ENCODE measurements at regions not wholly inside any gene's neighbourhood (a gene's known extent, or its start where the extent isn't known, plus 50 kb on each side); places are given as distances from the start of the nearest gene placed in this dataset.

DNA sequence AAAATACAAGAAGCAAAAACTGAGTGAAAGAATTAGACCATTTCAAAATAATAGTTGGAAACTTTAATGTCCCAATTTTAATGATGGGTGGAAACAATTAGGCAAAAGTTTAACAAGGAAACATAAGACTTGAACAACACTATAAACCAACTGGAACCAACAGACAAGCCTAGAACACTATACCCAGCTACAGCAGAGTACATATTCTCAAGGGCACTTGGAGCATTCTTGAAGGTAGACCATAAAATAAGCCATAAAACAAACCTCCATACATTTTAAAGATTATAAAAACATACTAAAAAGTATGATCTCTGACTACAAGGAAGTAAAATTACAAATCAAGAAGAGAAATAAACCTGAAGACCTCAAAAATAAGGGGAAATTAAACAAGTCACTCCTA, 616.7 kb downstream of the SUCLG1 start:
- DNase-seq (no peak), FAIRE-seq (no peak)
- Histone ChIP-seq H3K4me3 (ENCODE audit: low read length in 3 of 3) (no peak overlapping the region), H3K27me3 (ENCODE audit: control insufficient read depth, insufficient read depth, low read length) (no peaks in the 10 kb centered on the region), H3K9ac (ENCODE audit: low read length in 3 of 3) (no peak overlapping the region), H3K4me1 (ENCODE audit: control insufficient read depth in 2 of 3, insufficient read depth in 2 of 3, low read depth in 1 of 3, low read length in 3 of 3) (no peaks in the 10 kb centered on the region), H3K9me3 (ENCODE audit: control insufficient read depth in 2 of 3, insufficient read depth in 1 of 3, low read length in 3 of 3) (no peaks in the 10 kb centered on the region), H3K27ac (ENCODE audit: low read depth in 2 of 2, low read length in 2 of 2) (no peak overlapping the region), H3K36me3 (ENCODE audit: control insufficient read depth in 2 of 3, insufficient read depth in 3 of 3, low read length in 3 of 3) (no peaks in the 10 kb centered on the region)
- intact Hi-C loops (cut with DNase I): no loop called here
- TF ChIP-seq, protein P1, sequence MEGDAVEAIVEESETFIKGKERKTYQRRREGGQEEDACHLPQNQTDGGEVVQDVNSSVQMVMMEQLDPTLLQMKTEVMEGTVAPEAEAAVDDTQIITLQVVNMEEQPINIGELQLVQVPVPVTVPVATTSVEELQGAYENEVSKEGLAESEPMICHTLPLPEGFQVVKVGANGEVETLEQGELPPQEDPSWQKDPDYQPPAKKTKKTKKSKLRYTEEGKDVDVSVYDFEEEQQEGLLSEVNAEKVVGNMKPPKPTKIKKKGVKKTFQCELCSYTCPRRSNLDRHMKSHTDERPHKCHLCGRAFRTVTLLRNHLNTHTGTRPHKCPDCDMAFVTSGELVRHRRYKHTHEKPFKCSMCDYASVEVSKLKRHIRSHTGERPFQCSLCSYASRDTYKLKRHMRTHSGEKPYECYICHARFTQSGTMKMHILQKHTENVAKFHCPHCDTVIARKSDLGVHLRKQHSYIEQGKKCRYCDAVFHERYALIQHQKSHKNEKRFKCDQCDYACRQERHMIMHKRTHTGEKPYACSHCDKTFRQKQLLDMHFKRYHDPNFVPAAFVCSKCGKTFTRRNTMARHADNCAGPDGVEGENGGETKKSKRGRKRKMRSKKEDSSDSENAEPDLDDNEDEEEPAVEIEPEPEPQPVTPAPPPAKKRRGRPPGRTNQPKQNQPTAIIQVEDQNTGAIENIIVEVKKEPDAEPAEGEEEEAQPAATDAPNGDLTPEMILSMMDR (IDR thresholded peaks at IDR 0.05; ENCODE audit: borderline replicate concordance, extremely low read depth, insufficient read depth): no peak

DNA sequence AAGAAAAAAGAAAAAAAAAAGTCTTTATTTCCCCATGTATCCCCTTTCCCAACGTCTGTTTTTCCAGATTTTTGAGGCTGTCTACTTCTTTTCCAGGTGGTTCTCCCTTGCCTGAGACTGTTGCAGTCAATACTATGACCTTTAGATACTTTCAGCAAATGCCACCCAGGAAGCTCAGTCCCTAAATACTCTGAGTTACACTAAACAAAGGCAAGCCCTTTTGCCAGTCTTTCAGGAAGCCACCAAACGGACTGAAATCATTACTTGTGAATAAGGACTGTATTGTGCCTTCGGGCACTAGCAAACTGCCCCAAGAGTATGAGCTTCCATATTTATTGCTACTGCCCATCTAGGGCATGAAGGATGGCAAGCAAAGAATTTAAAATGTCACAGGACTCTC, 621.3 kb downstream of the SUCLG1 start:
- no peak overlapping the region for H3K27ac ChIP-seq (ENCODE audit: low read depth in 2 of 2, low read length in 2 of 2)
- no peaks in the 10 kb centered on the region for H3K9me3 ChIP-seq (ENCODE audit: control insufficient read depth in 2 of 3, insufficient read depth in 1 of 3, low read length in 3 of 3)
- FAIRE-seq (no peak), DNase-seq (no peak)
- no peaks in the 10 kb centered on the region for H3K36me3 ChIP-seq (ENCODE audit: control insufficient read depth in 2 of 3, insufficient read depth in 3 of 3, low read length in 3 of 3)
- no peak overlapping the region for H3K4me3 ChIP-seq (ENCODE audit: low read length in 3 of 3)
- H3K9ac ChIP-seq (ENCODE audit: low read length in 3 of 3): no peak overlapping the region
- intact Hi-C loops (cut with DNase I): no loop called here
- H3K27me3 ChIP-seq (ENCODE audit: control insufficient read depth, insufficient read depth, low read length): no peaks in the 10 kb centered on the region
- H3K4me1 ChIP-seq (ENCODE audit: control insufficient read depth in 2 of 3, insufficient read depth in 2 of 3, low read depth in 1 of 3, low read length in 3 of 3): no peaks in the 10 kb centered on the region
- TF ChIP-seq, protein P1 (IDR thresholded peaks at IDR 0.05; ENCODE audit: borderline replicate concordance, extremely low read depth, insufficient read depth): no peak

DNA sequence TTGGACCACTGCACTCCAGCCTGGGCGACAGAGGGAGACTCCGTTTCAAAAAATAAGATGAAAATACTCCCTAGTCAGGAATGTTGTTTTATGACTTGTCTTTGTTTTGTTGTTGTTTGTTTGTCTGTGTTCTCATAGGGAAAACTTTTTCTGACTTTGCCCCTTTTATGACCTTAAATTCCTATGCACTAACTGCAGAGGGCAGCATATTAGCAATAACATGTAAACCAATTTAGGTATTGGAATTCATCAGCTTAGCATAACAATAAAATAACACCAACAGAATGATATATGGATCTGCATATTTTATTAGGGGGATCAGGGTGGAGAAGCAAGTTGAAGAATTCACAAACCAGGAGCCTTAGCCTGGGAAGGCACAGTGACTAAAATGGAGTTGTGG, 631.5 kb downstream of the SUCLG1 start:
- intact Hi-C loops (cut with DNase I): no loop called here
- no peak overlapping the region for H3K27ac ChIP-seq (ENCODE audit: low read depth in 2 of 2, low read length in 2 of 2)
- no peak for FAIRE-seq
- TF ChIP-seq, protein P1 (IDR thresholded peaks at IDR 0.05; ENCODE audit: borderline replicate concordance, extremely low read depth, insufficient read depth): no peak
- H3K9me3 ChIP-seq (ENCODE audit: control insufficient read depth in 2 of 3, insufficient read depth in 1 of 3, low read length in 3 of 3): no peaks in the 10 kb centered on the region
- H3K9ac ChIP-seq (ENCODE audit: low read length in 3 of 3): no peak overlapping the region
- no peaks in the 10 kb centered on the region for H3K27me3 ChIP-seq (ENCODE audit: control insufficient read depth, insufficient read depth, low read length)
- H3K4me1 ChIP-seq (ENCODE audit: control insufficient read depth in 2 of 3, insufficient read depth in 2 of 3, low read depth in 1 of 3, low read length in 3 of 3): no peaks in the 10 kb centered on the region
- no peak overlapping the region for H3K4me3 ChIP-seq (ENCODE audit: low read length in 3 of 3)
- DNase-seq: no peak
- no peaks in the 10 kb centered on the region for H3K36me3 ChIP-seq (ENCODE audit: control insufficient read depth in 2 of 3, insufficient read depth in 3 of 3, low read length in 3 of 3)

DNA sequence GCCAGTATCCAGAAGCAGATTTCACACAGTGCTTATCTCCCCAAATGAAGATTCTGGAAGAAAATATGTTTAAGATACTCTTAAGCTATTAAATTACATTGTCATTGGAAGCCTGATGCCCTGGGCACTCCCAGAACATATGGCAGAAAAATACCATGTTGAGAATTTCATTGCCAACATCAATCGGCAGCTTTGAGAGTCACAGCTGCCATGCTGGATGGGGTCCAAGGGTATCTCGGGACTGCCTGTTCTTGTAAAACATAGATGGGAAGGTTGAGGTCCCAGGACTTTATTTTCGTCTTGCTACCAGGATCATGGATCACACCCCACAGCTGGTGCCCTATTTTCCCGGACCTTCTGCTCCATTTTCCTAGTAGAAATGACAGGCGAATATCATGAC, 632.5 kb downstream of the SUCLG1 start:
- H3K9ac ChIP-seq (ENCODE audit: low read length in 3 of 3): no peak overlapping the region
- DNase-seq (no peak), FAIRE-seq (no peak)
- H3K4me1 ChIP-seq (ENCODE audit: control insufficient read depth in 2 of 3, insufficient read depth in 2 of 3, low read depth in 1 of 3, low read length in 3 of 3): no peaks in the 10 kb centered on the region
- intact Hi-C loops (cut with DNase I): no loop called here
- no peaks in the 10 kb centered on the region for H3K9me3 ChIP-seq (ENCODE audit: control insufficient read depth in 2 of 3, insufficient read depth in 1 of 3, low read length in 3 of 3)
- no peak overlapping the region for H3K4me3 ChIP-seq (ENCODE audit: low read length in 3 of 3)
- no peaks in the 10 kb centered on the region for H3K36me3 ChIP-seq (ENCODE audit: control insufficient read depth in 2 of 3, insufficient read depth in 3 of 3, low read length in 3 of 3)
- no peaks in the 10 kb centered on the region for H3K27me3 ChIP-seq (ENCODE audit: control insufficient read depth, insufficient read depth, low read length)
- TF ChIP-seq, protein P1 (IDR thresholded peaks at IDR 0.05; ENCODE audit: borderline replicate concordance, extremely low read depth, insufficient read depth): no peak
- H3K27ac ChIP-seq (ENCODE audit: low read depth in 2 of 2, low read length in 2 of 2): no peak overlapping the region
